ENCODE measurements at regions not wholly inside any gene's neighbourhood (a gene's known extent, or its start where the extent isn't known, plus 50 kb on each side); places are given as distances from the start of the nearest gene placed in this dataset.

- no peak for TF ChIP-seq CTCF (IDR thresholded peaks at IDR 0.05; ENCODE audit: insufficient read depth, low read length, poor library complexity, severe bottlenecking)
- H3K4me3 ChIP-seq (ENCODE audit: low read depth, low read length), result no peak overlapping the region
- DNase-seq (ENCODE audit: low read depth), result no peak
- H3K27me3 ChIP-seq (ENCODE audit: control insufficient read depth, insufficient read depth, low read length), result peaks cover 5% of the 10 kb centered on the region
- H3K36me3 ChIP-seq (ENCODE audit: control insufficient read depth, insufficient read depth, low read length), result no peaks in the 10 kb centered on the region
These were observed 141.7 kb upstream of the SYT6 start for GRCh38 chr1:114295321-114295720.

- no peak for DNase-seq (ENCODE audit: low read depth)
- Histone ChIP-seq H3K4me3 (ENCODE audit: low read depth, low read length) (no peak overlapping the region), H3K27me3 (ENCODE audit: control insufficient read depth, insufficient read depth, low read length) (peaks cover 2% of the 10 kb centered on the region), H3K36me3 (ENCODE audit: control insufficient read depth, insufficient read depth, low read length) (no peaks in the 10 kb centered on the region)
- TF ChIP-seq CTCF (IDR thresholded peaks at IDR 0.05; ENCODE audit: insufficient read depth, low read length, poor library complexity, severe bottlenecking), result no peak
These were observed 139.2 kb upstream of the SYT6 start for GRCh38 chr1:114292835-114293234.

GRCh38 chr1:114292194-114292593, 138.5 kb upstream of the SYT6 start:
- Histone ChIP-seq H3K4me3 (ENCODE audit: low read depth, low read length) (no peak overlapping the region), H3K36me3 (ENCODE audit: control insufficient read depth, insufficient read depth, low read length) (no peaks in the 10 kb centered on the region), H3K27me3 (ENCODE audit: control insufficient read depth, insufficient read depth, low read length) (peaks cover 2% of the 10 kb centered on the region)
- TF ChIP-seq CTCF (IDR thresholded peaks at IDR 0.05; ENCODE audit: insufficient read depth, low read length, poor library complexity, severe bottlenecking), result no peak
- no peak for DNase-seq (ENCODE audit: low read depth)

- no peak for DNase-seq (ENCODE audit: low read depth)
- no peaks in the 10 kb centered on the region for H3K36me3 ChIP-seq (ENCODE audit: control insufficient read depth, insufficient read depth, low read length)
- peaks cover 3% of the 10 kb centered on the region for H3K27me3 ChIP-seq (ENCODE audit: control insufficient read depth, insufficient read depth, low read length)
- TF ChIP-seq CTCF (IDR thresholded peaks at IDR 0.05; ENCODE audit: insufficient read depth, low read length, poor library complexity, severe bottlenecking), result no peak
- no peak overlapping the region for H3K4me3 ChIP-seq (ENCODE audit: low read depth, low read length)
These were observed 137.1 kb upstream of the SYT6 start for GRCh38 chr1:114290776-114291175.

GRCh38 chr1:114290341-114290740, 136.7 kb upstream of the SYT6 start:
- H3K27me3 ChIP-seq (ENCODE audit: control insufficient read depth, insufficient read depth, low read length), result peaks cover 3% of the 10 kb centered on the region
- TF ChIP-seq CTCF (IDR thresholded peaks at IDR 0.05; ENCODE audit: insufficient read depth, low read length, poor library complexity, severe bottlenecking), result no peak

GRCh38 chr1:114289824-114290223, 136.2 kb upstream of the SYT6 start:
- no peak for TF ChIP-seq CTCF (IDR thresholded peaks at IDR 0.05; ENCODE audit: insufficient read depth, low read length, poor library complexity, severe bottlenecking)
- no peak overlapping the region for H3K4me3 ChIP-seq (ENCODE audit: low read depth, low read length)
- no peak for DNase-seq (ENCODE audit: low read depth)
- H3K27me3 ChIP-seq (ENCODE audit: control insufficient read depth, insufficient read depth, low read length), result peaks cover 3% of the 10 kb centered on the region
- H3K36me3 ChIP-seq (ENCODE audit: control insufficient read depth, insufficient read depth, low read length), result no peaks in the 10 kb centered on the region

More at GRCh38 chr1:114290341-114290740, 136.7 kb upstream of the SYT6 start:
- H3K4me3 ChIP-seq (ENCODE audit: low read depth, low read length), result no peak overlapping the region
- H3K36me3 ChIP-seq (ENCODE audit: control insufficient read depth, insufficient read depth, low read length), result no peaks in the 10 kb centered on the region
- no peak for DNase-seq (ENCODE audit: low read depth)
